ENCODE measurements at regions not wholly inside any gene's neighbourhood (a gene's known extent, or its start where the extent isn't known, plus 50 kb on each side); places are given as distances from the start of the nearest gene placed in this dataset.

DNA sequence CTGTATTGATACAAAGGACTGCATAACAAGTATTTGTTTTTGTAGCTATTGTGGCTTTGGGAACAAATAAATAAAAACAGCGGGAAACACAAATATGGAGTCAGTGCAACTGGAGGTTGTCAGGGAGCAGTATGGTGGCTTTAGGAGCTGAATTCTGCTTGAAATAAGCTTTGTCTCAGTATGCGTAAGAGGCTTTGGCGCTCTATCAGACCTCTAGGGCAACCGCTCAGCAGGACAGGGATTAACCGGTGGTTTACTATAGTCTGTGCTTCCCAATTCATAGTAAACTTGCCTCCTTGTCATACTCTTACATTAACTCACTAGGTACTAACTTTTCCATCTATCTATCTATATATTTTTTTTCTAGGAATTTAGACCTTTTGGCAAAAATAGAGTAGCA, 104.6 kb downstream of the ZIC1 start:
- ChIA-PET POLR2A (ENCODE audit: unreplicated experiment) (no interaction called here), CTCF (no interaction called here)
- Histone ChIP-seq H3K9me1 (ENCODE audit: insufficient read depth, low read length) (no peaks in the 10 kb centered on the region), H2AK5ac (ENCODE audit: low read depth, low read length) (no peak overlapping the region), H4K91ac (ENCODE audit: insufficient read depth, low read depth, low read length) (no peak overlapping the region), H4K5ac (ENCODE audit: low read depth, low read length) (no peak overlapping the region), H4K8ac (ENCODE audit: low read depth in 2 of 2, low read length in 2 of 2) (no peak overlapping the region), H3K27ac (ENCODE audit: insufficient read depth, low read length) (no peak overlapping the region), H2BK120ac (ENCODE audit: low read depth, low read length) (no peak overlapping the region), H4K20me1 (ENCODE audit: insufficient read depth, low read length) (no peaks in the 10 kb centered on the region), H3K79me1 (ENCODE audit: low read depth in 1 of 2, low read length in 2 of 2) (no peaks in the 10 kb centered on the region), H3K27me3 (ENCODE audit: control insufficient read depth, insufficient read depth, low read length) (no peaks in the 10 kb centered on the region), H3K36me3 (ENCODE audit: control insufficient read depth, insufficient read depth, low read length) (no peaks in the 10 kb centered on the region), H3K14ac (replicated peaks; ENCODE audit: low read depth, low read length) (no peak overlapping the region), H2AK9ac (replicated peaks; ENCODE audit: low read depth, low read length, poor library complexity) (no peak overlapping the region), H3K4me1 (ENCODE audit: control insufficient read depth, insufficient read depth, low read length) (no peaks in the 10 kb centered on the region), H2BK5ac (ENCODE audit: low read depth, low read length, poor library complexity, severe bottlenecking) (no peak overlapping the region), H3K56ac (ENCODE audit: extremely low read depth, insufficient read depth, low read length) (no peak overlapping the region), H3K4ac (ENCODE audit: low read depth, low read length) (no peak overlapping the region), H3K9ac (ENCODE audit: low read depth, low read length) (no peak overlapping the region), H2BK20ac (ENCODE audit: low read depth, low read length) (no peak overlapping the region), H2AFZ (replicated peaks; ENCODE audit: low read length, poor library complexity) (no peak overlapping the region), H3K4me2 (ENCODE audit: low read depth, low read length) (no peak overlapping the region), H3K4me3 (ENCODE audit: insufficient read depth, low read depth, low read length) (no peak overlapping the region), H2BK15ac (ENCODE audit: low read depth, low read length) (no peak overlapping the region), H3K18ac (ENCODE audit: low read depth, low read length) (no peak overlapping the region), H3K23ac (ENCODE audit: low read depth, low read length) (no peak overlapping the region), H3K9me3 (ENCODE audit: control insufficient read depth, insufficient read depth, low read length) (no peaks in the 10 kb centered on the region)
- TF ChIP-seq, protein P1, sequence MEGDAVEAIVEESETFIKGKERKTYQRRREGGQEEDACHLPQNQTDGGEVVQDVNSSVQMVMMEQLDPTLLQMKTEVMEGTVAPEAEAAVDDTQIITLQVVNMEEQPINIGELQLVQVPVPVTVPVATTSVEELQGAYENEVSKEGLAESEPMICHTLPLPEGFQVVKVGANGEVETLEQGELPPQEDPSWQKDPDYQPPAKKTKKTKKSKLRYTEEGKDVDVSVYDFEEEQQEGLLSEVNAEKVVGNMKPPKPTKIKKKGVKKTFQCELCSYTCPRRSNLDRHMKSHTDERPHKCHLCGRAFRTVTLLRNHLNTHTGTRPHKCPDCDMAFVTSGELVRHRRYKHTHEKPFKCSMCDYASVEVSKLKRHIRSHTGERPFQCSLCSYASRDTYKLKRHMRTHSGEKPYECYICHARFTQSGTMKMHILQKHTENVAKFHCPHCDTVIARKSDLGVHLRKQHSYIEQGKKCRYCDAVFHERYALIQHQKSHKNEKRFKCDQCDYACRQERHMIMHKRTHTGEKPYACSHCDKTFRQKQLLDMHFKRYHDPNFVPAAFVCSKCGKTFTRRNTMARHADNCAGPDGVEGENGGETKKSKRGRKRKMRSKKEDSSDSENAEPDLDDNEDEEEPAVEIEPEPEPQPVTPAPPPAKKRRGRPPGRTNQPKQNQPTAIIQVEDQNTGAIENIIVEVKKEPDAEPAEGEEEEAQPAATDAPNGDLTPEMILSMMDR (conservative IDR thresholded peaks at IDR 0.05; ENCODE audit: low read depth, low read length): no peak
- TF ChIP-seq NFE2L2 (IDR thresholded peaks at IDR 0.05; ENCODE audit: low read depth, low read length): no peak
- TF ChIP-seq BHLHE40 (IDR thresholded peaks at IDR 0.05; ENCODE audit: low read depth, low read length): no peak
- no peak for TF ChIP-seq POLR2A (IDR thresholded peaks at IDR 0.05; ENCODE audit: low read depth, low read length)
- TF ChIP-seq, protein P2, sequence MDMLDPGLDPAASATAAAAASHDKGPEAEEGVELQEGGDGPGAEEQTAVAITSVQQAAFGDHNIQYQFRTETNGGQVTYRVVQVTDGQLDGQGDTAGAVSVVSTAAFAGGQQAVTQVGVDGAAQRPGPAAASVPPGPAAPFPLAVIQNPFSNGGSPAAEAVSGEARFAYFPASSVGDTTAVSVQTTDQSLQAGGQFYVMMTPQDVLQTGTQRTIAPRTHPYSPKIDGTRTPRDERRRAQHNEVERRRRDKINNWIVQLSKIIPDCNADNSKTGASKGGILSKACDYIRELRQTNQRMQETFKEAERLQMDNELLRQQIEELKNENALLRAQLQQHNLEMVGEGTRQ (IDR thresholded peaks at IDR 0.05; ENCODE audit: low read depth, low read length): no peak
- no peak for TF ChIP-seq FOS (IDR thresholded peaks at IDR 0.05; ENCODE audit: low read depth, low read length)
- intact Hi-C loops (cut with micrococcal nuclease) (no loop called here), dilution Hi-C loops (cut with HindIII; ENCODE audit: low sequenced_read_pairs, unreplicated experiment) (no loop called here), in situ Hi-C loops (cut with MboI; ENCODE audit: low sequenced_read_pairs) (no loop called here)
- no peak for ATAC-seq (ENCODE audit: low read depth)
- no CpG with 5 or more reads among the region's 5 CpGs for WGBS, 2 experiments (ENCODE audit: extremely low coverage in 2 of 2, insufficient read length in 1 of 2)
- no TSS peak for BruUV-seq (replicated peaks)
- no peak for DNase-seq

Measured in IMR-90 (cell line).